DND-41 (cell line): ENCODE measurements at regions not wholly inside any gene's neighbourhood (a gene's known extent, or its start where the extent isn't known, plus 50 kb on each side); places are given as distances from the start of the nearest gene placed in this dataset.
"Not testable (repeated sequence)": the region's sequence is repeated elsewhere in the genome, so short reads cannot be mapped to it uniquely, and the experiment has no call there.

Experiments
- ATAC-seq: fragments of 200-7000 bp; cut with Tn5 transposase; 3 replicates; pipeline ENCODE4 v1.9.1; 2021; ENCODE audit warnings: low read depth; ENCODE audit not compliant: insufficient read depth
- DNase-seq: peaks from one replicate; pipeline ENCODE4 v3.0.0-alpha.2; 2020
- H2AFZ ChIP-seq: 2 replicates; pipeline ENCODE4 v1.6.0; 2012; ENCODE audit warnings: low read depth, low read length
- H3K27ac ChIP-seq: 2 replicates; pipeline ENCODE4 v1.5.1; 2012; ENCODE audit warnings: low read length, inconsistent platforms
- H3K27me3 ChIP-seq: fragments of 200-600 bp; sonication (generic); 2 replicates; pipeline ENCODE4 v1.6.0; 2012; ENCODE audit warnings: low read length, mild to moderate bottlenecking, inconsistent platforms; ENCODE audit not compliant: insufficient read depth, poor library complexity
- H3K36me3 ChIP-seq: 2 replicates; pipeline ENCODE4 v1.5.1; 2012; ENCODE audit warnings: low read length, inconsistent platforms; ENCODE audit not compliant: insufficient read depth
- H3K4me1 ChIP-seq: 2 replicates; pipeline ENCODE4 v1.5.1; 2012; ENCODE audit warnings: mild to moderate bottlenecking, low read length; ENCODE audit not compliant: insufficient read depth
- H3K4me2 ChIP-seq: 2 replicates; pipeline ENCODE4 v1.6.0; 2012; ENCODE audit warnings: mild to moderate bottlenecking, moderate library complexity, low read length, inconsistent platforms; ENCODE audit not compliant: insufficient read depth
- H3K4me3 ChIP-seq, 2 experiments: fragments of 200-600 bp in 1 of 2; shearing (Covaris generic) in 1 of 2; 2 replicates each; pipeline ENCODE4 v1.5.1; 2012 to 2016; ENCODE audit warnings: inconsistent platforms in 2 of 2, low read length in 2 of 2, mild to moderate bottlenecking in 2 of 2, low read depth in 1 of 2, moderate library complexity in 1 of 2
- H3K79me2 ChIP-seq: 2 replicates; pipeline ENCODE4 v1.6.0; 2012; ENCODE audit warnings: low read length, inconsistent platforms; ENCODE audit not compliant: insufficient read depth
- H3K9ac ChIP-seq: 2 replicates; pipeline ENCODE4 v1.6.0; 2012; ENCODE audit warnings: low read depth, mild to moderate bottlenecking, inconsistent platforms, low read length, moderate library complexity
- H3K9me3 ChIP-seq: 2 replicates; pipeline ENCODE4 v1.5.1; 2012; ENCODE audit warnings: low read length, moderate library complexity, mild to moderate bottlenecking, inconsistent platforms; ENCODE audit not compliant: insufficient read depth, severe bottlenecking
- H4K20me1 ChIP-seq: 2 replicates; pipeline ENCODE4 v1.6.0; 2012; ENCODE audit warnings: low read length; ENCODE audit not compliant: insufficient read depth
- EZH2 ChIP-seq: IDR thresholded peaks from 3 replicates; pipeline ENCODE4 v1.6.1; 2012; ENCODE audit warnings: borderline replicate concordance, low read depth, mild to moderate bottlenecking, moderate library complexity, low read length, inconsistent platforms; ENCODE audit not compliant: severe bottlenecking
- TF ChIP-seq, protein P1 (sequence below): IDR thresholded peaks from 2 replicates; pipeline ENCODE4 v1.5.1; 2012; ENCODE audit warnings: borderline replicate concordance, low read length, moderate library complexity, mild to moderate bottlenecking; ENCODE audit not compliant: poor library complexity, severe bottlenecking; ENCODE audit errors: extremely low read depth

DNA sequence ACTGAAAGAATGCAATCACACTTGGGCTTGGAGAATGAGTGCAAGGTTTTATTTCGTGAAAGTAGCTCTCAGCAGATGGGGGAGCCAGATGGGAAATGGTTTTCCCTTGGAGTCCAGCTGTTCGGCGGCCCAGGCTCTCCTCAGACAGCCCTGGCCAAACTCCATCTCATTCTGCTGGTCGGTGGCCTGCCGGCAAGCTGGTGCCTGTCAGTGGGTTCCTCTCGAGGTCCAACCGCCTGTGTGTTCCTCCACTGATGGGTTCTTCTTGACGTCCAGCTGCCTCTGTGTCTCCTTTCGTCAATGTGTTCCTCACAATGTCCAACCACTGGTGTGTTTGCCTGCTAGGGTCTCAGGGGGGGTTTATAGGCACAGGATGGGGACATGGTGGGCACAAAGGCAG is 80.3 kb downstream of the POU3F4 start:
- Histone ChIP-seq H4K20me1 (no peaks in the 10 kb centered on the region), H3K9ac (no peak overlapping the region), H3K79me2 (no peaks in the 10 kb centered on the region), H3K9me3 (no peaks in the 10 kb centered on the region), H3K4me3 (no peak overlapping the region), H3K4me2 (no peak overlapping the region), H3K27me3 (no peaks in the 10 kb centered on the region), H2AFZ (no peak overlapping the region), H3K4me1 (no peaks in the 10 kb centered on the region), H3K27ac (no peak overlapping the region), H3K36me3 (no peaks in the 10 kb centered on the region)
- DNase-seq (no peak), ATAC-seq (no peak)
- no peak for TF ChIP-seq EZH2
- TF ChIP-seq, protein P1, sequence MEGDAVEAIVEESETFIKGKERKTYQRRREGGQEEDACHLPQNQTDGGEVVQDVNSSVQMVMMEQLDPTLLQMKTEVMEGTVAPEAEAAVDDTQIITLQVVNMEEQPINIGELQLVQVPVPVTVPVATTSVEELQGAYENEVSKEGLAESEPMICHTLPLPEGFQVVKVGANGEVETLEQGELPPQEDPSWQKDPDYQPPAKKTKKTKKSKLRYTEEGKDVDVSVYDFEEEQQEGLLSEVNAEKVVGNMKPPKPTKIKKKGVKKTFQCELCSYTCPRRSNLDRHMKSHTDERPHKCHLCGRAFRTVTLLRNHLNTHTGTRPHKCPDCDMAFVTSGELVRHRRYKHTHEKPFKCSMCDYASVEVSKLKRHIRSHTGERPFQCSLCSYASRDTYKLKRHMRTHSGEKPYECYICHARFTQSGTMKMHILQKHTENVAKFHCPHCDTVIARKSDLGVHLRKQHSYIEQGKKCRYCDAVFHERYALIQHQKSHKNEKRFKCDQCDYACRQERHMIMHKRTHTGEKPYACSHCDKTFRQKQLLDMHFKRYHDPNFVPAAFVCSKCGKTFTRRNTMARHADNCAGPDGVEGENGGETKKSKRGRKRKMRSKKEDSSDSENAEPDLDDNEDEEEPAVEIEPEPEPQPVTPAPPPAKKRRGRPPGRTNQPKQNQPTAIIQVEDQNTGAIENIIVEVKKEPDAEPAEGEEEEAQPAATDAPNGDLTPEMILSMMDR, result no peak

DNA sequence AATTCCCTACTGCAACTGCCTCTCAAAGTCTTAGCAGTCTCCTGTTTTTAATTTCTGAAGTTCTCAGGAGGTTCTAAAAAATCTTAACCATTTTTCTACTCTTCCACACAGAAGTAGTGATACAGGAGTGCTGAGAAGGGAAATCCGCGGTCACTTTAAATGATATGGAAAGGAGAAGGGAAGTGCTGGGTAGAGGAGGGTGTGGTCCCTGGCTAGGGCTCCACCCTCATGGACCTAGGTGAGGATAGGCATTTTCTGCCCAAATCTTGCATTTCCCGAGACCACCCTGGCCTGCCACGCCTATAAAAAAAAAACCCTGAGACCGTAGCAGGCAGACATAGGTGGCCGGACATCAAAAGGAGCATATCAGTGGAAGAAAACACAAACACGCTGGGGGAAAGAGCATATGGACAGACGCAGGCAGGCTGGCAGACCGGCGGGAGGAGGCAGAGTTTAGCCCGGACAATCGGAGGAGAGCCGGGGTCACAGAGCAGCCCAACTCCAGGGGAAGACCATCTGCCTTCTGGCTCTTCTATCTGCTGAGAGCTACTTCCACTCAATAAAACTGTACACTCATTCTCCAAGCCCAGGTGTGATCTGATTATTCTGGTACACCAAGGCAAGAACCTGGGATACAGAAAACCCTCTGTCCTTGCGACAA is 85.7 kb downstream of the POU3F4 start:
- ATAC-seq (no peak), DNase-seq (no peak)
- Histone ChIP-seq H2AFZ (no peak overlapping the region), H3K9ac (no peak overlapping the region), H3K4me2 (no peak overlapping the region), H3K9me3 (no peaks in the 10 kb centered on the region), H3K4me1 (no peaks in the 10 kb centered on the region), H3K79me2 (no peaks in the 10 kb centered on the region), H3K36me3 (no peaks in the 10 kb centered on the region), H3K4me3 (no peak overlapping the region), H4K20me1 (no peaks in the 10 kb centered on the region), H3K27ac (no peak overlapping the region), H3K27me3 (no peaks in the 10 kb centered on the region)
- TF ChIP-seq, protein P1, result no peak
- TF ChIP-seq EZH2, result no peak

DNA sequence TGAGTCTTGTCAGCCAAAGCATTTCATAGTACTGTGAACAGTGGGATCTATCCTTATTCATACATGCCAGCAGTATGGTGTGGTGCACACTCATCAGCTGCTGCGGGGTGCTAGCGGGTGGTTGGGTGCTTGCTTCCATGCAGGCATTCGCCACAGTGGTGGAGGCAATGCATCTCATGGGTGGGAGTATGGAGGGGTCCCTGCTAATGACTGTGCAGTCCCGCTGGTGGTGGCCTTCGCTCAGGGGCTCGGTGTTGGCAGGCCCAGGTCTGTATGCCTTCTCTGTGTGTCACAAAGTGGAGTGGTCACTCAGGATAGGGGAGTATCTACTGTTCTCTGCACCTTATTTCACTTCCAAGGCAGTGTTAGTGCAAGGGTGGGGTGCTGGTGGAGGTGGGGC is 122.6 kb downstream of the POU3F4 start:
- ATAC-seq, result no peak
- no peak overlapping the region for H3K4me2 ChIP-seq
- no peaks in the 10 kb centered on the region for H3K36me3 ChIP-seq
- no peaks in the 10 kb centered on the region; the same call in 1 of the 2 replicates for H3K4me1 ChIP-seq
- TF ChIP-seq, protein P1, result no peak
- no peak for TF ChIP-seq EZH2
- H4K20me1 ChIP-seq, result no peaks in the 10 kb centered on the region
- H3K4me3 ChIP-seq, result no peak overlapping the region
- no peaks in the 10 kb centered on the region for H3K79me2 ChIP-seq
- DNase-seq, result no peak
- H3K27ac ChIP-seq, result no peak overlapping the region
- H3K27me3 ChIP-seq, result no peaks in the 10 kb centered on the region
- no peaks in the 10 kb centered on the region for H3K9me3 ChIP-seq
- no peak overlapping the region for H2AFZ ChIP-seq
- no peak overlapping the region for H3K9ac ChIP-seq

DNA sequence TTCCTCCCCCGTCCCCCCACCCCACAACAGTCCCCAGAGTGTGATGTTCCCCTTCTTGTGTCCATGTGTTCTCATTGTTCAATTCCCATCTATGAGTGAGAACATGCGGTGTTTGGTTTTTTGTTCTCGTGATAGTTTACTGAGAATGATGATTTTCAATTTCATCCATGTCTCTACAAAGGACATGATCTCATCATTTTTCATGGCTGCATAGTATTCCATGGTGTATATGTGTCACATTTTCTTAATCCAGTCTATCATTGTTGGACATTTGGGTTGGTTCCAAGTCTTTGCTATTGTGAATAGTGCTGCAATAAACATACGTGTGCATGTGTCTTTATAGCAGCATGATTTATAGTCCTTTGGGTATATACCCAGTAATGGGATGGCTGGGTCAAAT is 141.6 kb downstream of the POU3F4 start:
- H3K9me3 ChIP-seq, H2AFZ ChIP-seq, H3K4me1 ChIP-seq, H3K4me2 ChIP-seq, DNase-seq, H3K4me3 ChIP-seq, H3K79me2 ChIP-seq, H4K20me1 ChIP-seq, H3K27me3 ChIP-seq, ATAC-seq, H3K9ac ChIP-seq, H3K27ac ChIP-seq, H3K36me3 ChIP-seq: not testable (repeated sequence)
